ENCODE measurements at regions not wholly inside any gene's neighbourhood (a gene's known extent, or its start where the extent isn't known, plus 50 kb on each side); places are given as distances from the start of the nearest gene placed in this dataset.

DNA sequence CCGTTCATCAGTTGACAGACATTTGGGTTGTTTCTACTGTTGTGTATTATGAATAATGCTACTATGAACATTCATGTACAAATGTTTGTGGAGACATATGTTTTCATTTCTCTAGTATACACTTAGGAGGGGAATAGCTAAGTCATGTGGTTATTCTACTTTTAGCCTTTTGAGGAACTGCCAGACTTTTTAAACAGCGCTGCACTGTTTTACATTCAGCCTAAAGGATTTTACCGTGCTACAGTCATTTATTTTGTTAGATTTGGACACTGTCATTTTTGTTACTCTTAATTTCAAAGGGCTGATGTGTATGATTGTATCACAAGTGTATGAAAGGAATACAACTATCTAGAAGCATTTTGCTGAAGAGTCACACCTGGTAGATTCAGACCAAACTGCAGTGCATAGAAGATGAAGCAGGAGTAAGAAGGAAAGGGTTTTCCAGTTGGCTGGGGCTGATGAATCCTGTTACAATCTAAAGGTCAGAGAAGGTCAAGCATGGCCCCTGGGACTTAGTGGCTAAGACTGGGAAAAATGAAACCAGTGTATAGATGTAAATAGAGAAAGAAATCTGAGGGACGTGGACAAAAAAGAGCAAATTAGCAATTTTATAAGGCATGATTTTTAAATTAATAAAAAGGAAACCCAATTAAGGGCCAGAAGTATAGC lies 509.7 kb downstream of the PSAT1 start:
- no peak overlapping the region for H3K4me3 ChIP-seq (ENCODE audit: low read depth, low read length)
- no peak for TF ChIP-seq CTCF (IDR thresholded peaks at IDR 0.05; ENCODE audit: low read depth, low read length)

GRCh38 chr9:78807286-78807685 lies 510.4 kb downstream of the PSAT1 start:
- no peak overlapping the region for H3K4me3 ChIP-seq (ENCODE audit: low read depth, low read length)
- no peak for TF ChIP-seq CTCF (IDR thresholded peaks at IDR 0.05; ENCODE audit: low read depth, low read length)

DNA sequence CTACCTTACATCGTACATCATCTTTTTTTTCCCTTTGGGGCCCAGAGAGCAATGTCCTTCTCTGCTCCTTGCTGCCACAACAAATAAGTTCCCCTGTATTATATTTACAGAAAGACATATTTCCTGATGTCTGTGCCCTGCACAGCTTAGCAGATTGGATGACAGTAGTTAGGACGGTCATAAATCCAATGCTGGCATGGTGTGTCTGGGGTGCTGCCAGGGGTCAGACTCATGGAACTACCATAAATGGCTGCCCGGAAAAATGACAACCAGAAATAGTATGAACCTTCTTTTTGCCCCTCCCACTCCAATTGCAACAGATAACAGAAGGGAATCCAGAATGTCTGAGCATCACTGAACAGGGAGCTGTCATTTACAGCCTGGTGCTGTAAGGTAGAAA lies 511.1 kb downstream of the PSAT1 start:
- H3K4me3 ChIP-seq (ENCODE audit: low read depth, low read length) = no peak overlapping the region
- TF ChIP-seq CTCF (IDR thresholded peaks at IDR 0.05; ENCODE audit: low read depth, low read length) = no peak

GRCh38 chr9:78811622-78812276 lies 514.8 kb downstream of the PSAT1 start:
- TF ChIP-seq CTCF (IDR thresholded peaks at IDR 0.05; ENCODE audit: low read depth, low read length) = no peak
- H3K4me3 ChIP-seq (ENCODE audit: low read depth, low read length) = no peak overlapping the region

DNA sequence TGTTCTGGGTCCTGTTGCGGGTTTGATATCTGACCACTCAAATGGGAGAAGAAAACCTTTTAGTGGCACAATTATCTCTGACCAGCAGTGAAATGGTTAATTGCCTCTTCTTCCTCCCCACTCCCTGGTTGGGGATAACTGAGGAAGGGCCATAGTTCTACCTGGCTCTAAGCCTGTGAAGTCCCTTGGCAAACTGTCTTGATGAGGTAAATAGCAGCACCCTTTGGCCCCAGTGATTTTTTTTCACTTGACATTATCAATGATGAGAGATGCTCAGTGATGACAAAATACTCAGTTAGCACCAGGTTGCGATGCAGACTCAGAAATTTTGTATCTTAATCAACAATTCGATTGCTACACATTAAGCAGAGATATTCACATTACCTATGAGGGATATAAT lies 515.7 kb downstream of the PSAT1 start:
- H3K4me3 ChIP-seq (ENCODE audit: low read depth, low read length) = no peak overlapping the region
- no peak for TF ChIP-seq CTCF (IDR thresholded peaks at IDR 0.05; ENCODE audit: low read depth, low read length)

DNA sequence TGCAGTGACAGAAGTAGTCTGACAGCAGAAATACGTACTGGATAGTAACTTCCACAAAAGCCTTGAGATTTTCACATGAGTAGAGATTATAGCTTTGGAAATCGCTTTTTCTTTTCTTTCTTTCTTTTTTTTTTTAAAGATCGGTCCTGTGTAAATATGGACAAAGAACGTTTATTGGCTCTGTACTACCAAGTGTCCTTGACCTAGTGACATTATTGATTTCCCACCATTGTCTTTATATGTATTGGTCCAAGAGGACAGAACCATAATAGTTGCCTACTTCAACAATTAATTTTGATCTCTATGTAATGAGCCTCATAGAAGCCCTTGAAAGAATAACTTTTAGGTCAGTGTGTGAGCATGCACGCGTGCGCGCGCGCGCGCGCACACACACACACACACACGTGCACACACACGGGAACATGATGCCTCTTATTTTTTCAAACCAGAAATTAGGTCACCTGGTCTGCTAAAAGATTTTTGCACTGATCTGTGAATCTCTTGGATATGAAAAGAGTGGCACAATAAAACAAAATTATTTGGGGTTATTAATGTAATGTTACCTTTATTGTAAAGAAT lies 516.8 kb downstream of the PSAT1 start:
- no peak for TF ChIP-seq CTCF (IDR thresholded peaks at IDR 0.05; ENCODE audit: low read depth, low read length)
- no peak overlapping the region for H3K4me3 ChIP-seq (ENCODE audit: low read depth, low read length)
